GM19468 (cell line): ENCODE measurements at regions not wholly inside any gene's neighbourhood (a gene's known extent, or its start where the extent isn't known, plus 50 kb on each side); places are given as distances from the start of the nearest gene placed in this dataset.

Experiments
- ATAC-seq: cut with Tn5 transposase; IDR thresholded peaks from one replicate; pipeline ENCODE4 v1.9.1; 2021; ENCODE audit warnings: mild to moderate bottlenecking, moderate library complexity, moderate number of reproducible peaks; ENCODE audit not compliant: unreplicated experiment; ENCODE audit errors: extremely low read depth

DNA sequence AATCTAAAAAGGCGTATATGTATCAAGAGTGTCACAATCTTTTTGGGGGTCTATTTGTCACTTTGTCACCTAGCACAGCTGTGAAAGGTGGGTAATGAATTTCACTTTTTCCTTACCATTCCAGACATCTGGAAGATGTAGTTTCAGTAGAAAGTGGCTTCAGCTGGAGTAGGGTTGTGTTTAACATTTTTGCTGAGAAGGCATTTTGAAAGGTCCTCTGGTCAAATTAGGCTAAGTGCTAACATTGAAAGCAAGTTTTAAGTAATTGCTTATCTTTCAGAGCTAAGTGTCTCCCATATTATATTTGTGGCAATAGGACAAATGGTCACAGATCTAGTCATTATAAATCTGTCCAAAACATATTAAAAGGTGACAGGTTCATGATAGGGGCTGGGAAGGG, 542.1 kb upstream of the SPHKAP start:
- ATAC-seq, result no peak

DNA sequence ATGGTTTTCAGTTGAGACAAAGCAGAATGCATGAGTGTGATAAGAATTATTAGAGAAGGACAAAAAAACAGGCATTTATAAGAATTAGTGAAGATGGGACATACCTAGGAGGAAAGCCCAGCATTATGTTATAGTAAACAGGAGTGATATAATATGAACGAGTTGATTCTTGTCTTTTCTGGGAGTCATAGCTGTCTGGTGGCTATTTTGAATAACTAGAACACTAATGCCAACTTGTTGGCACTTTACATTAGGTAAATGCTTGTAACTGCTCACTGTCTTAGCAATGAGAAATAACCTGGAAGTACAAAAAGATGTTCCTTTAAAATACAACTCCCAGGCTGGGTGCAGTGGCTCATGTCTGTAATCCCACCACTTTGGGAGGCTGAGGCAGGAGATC, 540.8 kb upstream of the SPHKAP start:
- ATAC-seq, result no peak

DNA sequence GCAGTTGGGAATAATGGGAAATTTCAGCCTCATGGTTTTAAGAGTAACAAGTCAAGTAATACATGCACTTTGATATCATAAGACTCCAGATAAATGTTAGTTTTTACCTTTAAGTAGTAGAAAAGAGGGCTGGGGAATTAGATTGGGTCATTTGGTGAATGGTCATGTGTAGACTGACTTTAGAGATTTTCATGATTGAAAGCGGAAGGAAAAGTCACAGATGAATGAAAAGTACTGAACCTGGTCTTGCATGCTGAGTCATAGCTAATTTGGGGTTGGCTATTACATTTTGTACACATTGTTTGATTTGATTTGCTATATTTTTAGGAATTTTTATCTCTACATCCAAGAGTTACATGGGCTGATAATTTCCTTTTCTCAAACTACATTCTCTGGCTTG, 539.4 kb upstream of the SPHKAP start:
- ATAC-seq, result no peak

DNA sequence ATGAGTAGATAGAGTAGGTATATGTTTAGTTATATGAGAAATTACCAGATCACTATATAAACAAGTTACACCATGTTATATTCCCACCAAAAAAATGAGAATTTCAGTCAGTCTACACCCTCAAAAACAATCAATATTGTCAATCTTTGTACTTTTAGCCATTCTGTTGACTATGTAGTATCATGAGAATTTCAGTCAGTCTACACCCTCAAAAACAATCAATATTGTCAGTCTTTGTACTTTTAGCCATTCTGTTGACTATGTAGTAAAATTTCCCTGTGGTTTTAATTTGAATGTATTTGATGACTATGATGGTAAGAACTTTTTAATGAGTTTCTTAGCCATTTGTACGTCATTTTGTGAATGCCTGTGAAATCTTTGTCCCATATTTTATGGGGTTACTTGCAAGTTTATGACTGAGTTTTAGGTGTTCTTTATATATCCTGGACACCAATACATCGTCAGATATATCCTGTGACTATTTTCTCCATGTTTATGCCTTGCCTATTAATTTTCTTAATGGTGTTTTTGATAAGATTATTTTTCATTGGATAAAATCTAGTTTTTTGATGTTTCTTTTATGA, 528.4 kb upstream of the SPHKAP start:
- ATAC-seq, result no peak

DNA sequence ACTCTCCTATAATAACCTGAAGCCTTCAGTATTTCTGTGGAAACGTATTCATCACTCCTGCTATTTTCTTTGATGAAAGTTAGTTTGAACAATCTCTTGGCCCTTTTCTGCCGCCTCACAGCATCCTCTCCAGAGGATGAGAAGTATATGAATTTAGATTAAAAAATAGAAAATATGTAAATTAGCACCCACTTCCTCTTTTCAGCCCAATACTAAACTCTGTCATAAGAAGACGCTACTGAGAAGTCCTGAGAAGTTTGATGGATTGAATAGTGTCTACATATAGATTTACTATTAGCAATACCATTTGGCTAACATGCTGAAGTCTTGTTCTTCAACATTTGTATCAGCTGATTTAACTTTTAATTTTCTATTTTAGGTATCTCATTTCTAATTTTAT, 526.4 kb upstream of the SPHKAP start:
- no peak for ATAC-seq

DNA sequence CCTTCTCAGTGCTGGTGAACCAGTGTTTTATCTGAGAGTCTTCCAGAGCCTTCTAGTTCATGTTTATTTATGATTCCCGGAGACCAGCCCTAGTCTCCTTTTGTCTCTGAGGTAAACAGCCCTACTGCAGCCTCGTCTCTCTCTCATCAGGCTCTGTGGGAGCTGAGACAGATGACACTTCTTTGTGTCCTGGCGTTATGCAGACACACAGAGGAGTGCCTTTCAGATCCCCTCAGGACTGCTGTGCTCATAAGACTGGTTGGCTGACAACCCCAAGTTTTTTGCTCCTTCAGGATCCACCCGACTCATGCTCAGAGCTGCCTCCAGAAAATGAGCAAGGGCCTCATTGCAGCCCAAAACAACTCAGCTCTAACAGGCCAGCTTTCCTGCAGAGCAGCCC, 523.8 kb upstream of the SPHKAP start:
- ATAC-seq, result no peak

DNA sequence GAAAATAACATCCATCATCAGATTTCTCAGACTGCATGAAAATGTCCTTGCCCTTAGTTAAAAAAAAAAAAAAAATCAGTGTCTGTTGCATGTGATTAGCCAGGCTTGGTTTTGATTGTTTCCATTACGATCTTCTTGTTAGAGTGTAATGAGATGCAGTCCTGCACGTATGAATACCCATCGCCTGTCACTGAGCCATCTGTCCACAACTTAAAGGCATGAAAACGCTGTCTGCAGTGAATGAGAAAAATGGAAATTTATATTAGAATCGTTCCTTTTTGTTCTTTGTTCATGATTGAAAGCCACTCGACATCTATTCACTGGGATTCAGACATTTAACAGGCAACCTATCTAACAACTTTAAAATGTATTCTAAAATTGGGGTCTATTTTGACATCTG, 521.7 kb upstream of the SPHKAP start:
- ATAC-seq, result no peak

DNA sequence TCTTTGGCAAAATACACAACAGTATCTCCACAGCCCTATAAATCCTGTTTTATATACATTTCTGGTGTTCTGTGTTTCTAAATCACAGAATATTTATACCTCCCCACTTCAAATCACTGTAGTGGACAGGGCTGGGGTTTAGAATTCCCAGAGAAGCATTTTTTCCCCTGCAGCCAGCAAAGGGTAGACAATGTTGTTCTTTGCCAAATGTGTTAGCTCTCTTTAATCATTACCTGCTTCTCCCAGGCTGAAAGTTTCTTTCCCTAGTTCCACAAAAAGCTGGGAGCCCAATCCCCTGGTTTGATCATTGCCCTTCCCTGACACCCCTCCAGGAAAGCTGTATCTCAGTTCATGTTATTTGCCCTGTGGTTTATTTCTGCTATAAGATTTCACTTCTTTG, 520.0 kb upstream of the SPHKAP start:
- ATAC-seq, result no peak

DNA sequence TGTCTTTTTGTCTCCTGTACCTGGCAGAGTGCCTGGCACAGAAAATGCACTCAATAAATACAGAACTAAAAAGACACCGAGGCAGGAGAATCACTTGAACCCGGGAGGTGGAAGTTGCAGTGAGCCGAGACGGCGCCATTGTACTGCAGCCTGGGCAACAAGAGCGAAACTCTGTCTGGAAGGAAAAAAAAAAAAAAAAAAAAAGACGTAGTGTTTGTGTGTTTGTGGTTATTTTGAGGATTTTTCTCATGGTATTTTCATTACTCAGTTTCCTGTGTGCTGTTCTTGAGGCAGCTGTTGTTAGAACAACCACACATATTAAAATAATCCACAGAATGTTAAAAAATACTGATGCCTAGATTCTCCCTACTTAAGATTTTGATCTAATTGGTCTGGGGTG, 519.2 kb upstream of the SPHKAP start:
- ATAC-seq, result no peak

DNA sequence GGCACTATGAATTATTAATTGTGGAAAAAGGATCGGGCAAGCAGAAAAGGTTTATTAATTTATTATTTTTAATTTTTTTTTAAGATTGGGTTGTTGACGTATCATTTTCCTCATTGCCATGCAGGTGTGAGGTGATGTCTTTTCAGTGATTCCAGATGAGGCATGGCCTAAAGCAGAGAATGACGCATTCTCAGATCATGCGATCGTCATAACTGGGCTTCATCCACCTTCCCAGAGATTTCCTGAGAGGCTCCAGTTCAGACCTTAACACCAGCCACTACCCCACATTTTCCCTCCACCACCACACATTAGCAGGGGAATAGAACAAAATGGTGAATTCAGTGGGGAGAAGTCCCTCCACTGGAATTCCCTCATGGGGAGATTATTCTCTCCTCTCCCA, 518.4 kb upstream of the SPHKAP start:
- no peak for ATAC-seq

DNA sequence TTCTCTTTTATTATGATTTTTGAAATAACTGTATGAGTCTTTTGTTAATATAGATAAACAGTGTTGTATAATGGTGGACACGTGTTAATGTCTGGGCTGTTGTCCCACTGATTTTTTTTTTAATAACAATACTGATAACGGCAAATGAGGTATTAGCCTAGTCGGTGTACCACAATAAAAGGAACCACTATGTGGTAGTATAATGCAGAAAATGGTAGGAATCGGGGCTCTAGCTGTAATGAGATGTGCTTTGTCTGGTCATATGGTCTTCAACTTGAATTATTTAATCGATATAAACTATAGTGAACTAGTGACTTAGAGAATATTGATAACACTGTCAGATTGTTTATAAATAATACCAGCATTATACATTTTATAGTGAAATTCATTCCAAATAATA, 517.9 kb upstream of the SPHKAP start:
- no peak for ATAC-seq

DNA sequence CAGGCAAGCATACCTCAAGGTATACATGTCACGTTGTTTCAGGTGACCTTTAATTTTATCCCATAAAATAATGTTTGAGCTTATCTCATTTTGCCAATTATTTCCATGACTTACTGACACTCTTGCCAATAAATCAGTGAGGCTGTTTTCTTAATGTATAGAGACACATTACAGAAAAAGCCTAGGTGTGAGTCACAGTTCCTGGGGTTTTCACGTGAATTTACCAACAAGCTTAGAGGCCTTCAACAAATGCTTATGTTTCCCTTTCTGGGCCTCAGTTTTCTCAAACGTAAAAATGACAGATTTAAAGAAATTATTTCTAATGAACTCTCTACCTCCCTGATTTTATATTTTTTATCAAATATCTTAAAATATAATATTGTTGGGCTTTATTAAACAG, 517.5 kb upstream of the SPHKAP start:
- ATAC-seq, result no peak

DNA sequence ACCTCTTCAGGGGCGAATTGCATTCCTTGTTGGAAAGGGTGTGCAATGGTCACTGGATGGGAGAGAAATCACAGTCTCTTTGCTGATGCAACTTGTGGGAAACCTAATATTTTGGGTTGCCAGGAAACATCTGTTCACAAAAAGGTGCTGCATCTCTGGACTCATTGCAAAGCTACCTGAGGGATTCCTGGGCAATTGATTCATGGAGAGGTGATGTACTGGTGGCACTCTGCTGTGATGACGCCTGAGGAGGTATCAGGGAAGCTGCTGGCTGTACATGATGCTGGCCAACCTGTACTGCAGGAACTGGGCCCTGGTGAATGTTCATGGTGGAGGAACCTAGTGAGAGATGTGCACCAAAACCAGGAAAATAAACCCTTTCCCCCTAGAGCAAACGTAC, 516.0 kb upstream of the SPHKAP start:
- ATAC-seq, result no peak

DNA sequence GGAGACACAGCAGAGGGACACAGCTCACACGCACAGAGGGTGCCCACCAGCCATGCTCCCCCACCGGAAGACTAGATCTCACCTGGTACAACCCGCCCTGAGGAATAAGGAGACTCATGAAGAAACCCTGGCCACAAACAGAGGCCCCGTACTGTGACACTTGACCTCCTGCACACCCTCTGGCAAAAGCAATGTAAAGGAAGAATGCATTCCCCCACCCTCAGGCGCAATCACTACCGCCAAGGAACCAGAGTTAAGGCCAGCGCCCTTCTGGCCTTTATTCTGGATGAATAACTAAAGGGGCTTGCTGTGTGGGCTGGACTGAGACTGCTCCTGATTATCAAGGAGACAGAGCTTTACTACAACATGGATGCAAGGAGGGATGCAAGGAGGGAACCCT, 509.2 kb upstream of the SPHKAP start:
- no peak for ATAC-seq

DNA sequence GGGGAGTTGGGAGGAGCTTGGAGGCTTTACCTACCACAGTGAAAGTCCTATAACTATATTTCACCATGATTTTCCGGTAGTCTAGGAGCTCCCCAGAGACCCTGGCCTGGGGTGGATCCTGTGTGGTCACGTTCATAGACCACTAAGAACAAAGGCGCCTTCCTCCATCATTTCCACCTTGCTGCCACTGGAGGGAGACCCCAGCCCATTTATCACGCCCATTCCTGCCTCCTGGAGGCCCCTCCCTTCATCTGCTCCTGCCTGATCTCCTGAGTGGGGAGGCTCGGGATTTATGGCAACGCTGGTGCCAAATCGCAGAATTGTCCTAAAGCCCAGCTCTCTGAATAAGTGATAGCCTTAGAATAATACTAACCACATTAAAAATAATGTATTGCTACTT, 507.6 kb upstream of the SPHKAP start:
- no peak for ATAC-seq

DNA sequence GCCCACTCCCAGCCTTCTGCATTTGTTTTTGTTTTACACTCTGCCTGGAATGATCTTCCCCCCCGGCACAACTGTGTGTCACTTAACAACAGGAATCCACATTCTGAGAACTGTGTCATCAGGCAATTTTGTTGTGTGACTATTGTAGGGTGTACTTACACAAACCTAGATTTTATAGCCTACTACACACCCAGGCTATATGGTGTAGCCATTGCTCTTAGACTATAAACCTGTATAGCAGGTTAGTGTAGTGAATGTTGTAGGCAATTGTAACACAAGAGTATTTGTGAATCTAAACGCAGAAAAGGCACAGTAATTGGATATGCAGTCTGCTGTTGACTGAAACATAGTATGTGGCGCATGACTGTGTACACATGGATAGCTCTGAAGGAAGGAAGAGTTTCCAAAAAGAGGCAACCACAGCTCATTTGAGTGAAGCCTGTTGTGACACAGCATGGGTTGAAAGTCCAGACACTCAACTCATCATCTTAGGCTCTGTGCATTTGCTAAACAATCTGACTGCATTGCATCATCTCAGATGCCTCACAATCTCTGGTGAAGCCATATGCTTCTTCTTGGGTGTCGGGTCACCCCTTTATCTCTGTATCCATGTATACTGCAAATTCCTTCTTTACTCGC, 506.6 kb upstream of the SPHKAP start:
- no peak for ATAC-seq

DNA sequence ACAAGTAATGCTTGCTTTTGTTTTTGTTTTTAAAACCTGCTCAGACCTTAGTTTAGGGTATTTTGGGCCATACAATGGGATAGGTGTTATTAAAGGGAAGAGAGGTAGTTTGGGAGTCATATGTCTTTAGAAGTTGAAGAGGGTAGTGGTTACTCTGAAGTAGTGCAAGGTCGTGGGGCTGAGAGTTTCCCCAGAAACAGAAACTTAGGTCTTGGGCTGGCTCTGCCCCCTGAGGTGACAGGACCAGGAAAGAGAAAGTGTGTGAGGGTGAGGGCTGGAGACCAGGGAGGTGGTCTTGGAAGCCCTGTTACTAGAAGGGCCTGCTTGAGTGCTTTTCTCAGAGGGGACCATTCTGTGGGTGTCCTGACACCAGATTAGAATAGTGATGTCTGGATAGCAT, 500.5 kb upstream of the SPHKAP start:
- no peak for ATAC-seq

DNA sequence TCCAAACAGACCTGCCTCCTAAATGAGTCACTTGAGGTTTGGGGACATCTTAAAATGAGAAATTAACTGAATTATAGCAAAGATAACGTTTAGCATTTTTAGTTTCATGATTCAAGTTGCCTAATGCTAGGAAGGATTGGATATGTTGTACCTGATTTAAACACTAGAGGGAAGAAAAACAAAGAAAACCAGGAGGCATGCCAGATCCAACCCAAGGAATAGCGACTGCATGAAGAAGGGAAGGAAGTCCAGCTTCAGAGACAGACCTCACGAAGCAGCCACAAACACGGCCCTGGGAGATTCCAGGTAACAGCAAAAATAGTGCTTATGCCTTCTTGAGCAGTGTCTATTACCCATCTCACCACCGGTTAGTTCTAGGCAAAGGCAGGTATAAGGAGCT, 499.9 kb upstream of the SPHKAP start:
- no peak for ATAC-seq

DNA sequence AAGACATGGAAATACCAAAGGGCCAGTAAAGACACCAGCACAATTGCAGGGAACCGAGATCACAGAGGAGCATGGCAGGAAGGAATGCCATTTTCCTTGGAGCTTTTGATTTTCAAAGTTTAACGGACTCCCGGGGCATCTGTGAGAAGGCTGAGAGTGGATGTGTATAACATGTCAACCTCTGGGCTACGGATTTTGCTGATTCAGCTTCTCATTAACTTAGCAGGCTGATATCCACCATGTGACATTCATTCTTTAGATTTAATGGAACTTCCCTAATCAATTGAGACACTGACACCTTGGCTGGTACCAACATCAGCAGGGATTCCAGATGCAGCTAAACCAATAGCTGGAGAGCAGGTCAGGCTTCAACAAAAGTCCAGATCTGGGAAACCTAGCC, 496.6 kb upstream of the SPHKAP start:
- no peak for ATAC-seq

DNA sequence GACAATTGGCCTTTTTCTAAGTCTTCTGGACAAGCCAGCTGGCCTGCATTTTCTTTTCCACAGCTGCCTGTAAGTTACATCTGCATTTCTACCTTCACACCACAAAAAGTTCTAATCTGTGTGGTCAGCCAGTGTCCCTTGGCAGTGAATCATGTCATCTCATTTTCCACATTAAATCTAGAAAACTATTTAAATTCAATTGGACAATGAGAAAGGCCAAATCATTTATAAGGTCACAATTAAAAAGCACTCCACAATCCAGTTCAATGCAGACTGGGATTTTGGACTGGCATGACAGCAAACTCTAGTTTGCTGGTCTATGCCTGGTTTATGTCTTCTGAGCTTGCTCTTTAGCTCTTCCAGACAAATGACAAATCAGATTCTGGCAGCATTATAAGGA, 494.2 kb upstream of the SPHKAP start:
- no peak for ATAC-seq

DNA sequence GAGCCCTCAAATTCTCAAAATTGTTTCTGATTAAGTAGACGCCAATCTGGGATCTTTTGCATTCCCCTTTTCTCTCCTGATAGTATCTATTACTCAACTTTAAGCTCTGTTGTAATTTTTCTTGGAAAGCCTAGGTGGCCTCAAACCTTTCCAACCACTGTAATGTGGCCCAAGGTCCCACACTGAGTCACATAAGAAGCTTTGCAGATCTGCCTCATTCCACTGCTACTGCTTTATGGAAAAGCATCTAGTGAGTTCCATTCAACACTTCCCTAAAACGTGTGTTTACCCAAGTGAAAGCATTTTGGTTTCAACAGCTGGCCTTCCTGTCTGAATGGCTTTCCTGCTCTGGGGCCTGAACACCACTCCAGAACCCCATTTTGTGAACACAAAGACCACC, 493.6 kb upstream of the SPHKAP start:
- no peak for ATAC-seq

DNA sequence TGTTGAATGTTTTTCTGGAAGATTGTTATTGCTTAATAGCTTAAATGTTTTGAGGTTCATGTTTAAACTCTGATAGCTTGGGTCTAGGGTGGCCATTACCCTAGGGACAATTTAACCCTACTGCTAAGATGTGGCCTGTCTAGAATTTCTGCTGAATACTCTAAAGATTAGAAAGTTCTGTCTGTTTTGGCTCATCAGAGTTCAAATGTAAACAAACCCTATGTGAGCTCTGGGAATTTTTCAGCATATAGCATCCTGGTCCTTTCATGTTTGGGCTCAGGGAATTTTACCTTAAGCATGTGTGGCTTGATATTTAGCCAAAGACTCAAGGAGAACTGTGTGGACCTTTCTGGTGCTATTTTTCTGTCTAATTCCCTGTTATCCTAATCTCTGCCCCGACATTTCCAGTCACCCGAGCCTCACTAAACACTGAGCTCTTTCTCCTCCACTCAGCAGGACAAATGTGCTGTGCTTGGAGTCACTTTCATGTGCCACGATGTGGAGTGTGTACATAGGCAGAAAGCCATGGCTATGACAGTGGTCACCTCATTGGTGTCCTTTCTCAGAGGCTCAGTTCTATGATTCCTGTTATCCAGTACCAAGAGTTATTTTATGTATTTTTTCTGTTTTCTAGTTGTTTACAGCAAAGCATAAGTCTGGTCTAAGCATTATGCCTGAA, 492.5 kb upstream of the SPHKAP start:
- ATAC-seq, result no peak
